Stimulated activated CD8-positive, alpha-beta memory T cell treated with anti-CD3 and anti-CD28 coated beads, Interleukin-4, amount 100 ng/mL, for 48 hours (primary cell): ENCODE measurements at regions not wholly inside any gene's neighbourhood (a gene's known extent, or its start where the extent isn't known, plus 50 kb on each side); places are given as distances from the start of the nearest gene placed in this dataset.

Experiments used
- DNase-seq: peaks from one replicate; pipeline ENCODE4 v3.0.0-alpha.2; 2020

GRCh38 chr14:38122241-38122640 lies 85.5 kb upstream of the SSTR1 start:
- no peak for DNase-seq

GRCh38 chr14:38124506-38124905 lies 83.2 kb upstream of the SSTR1 start:
- no peak for DNase-seq

- no peak for DNase-seq
Measured at GRCh38 chr14:38125481-38126037, 82.1 kb upstream of the SSTR1 start.

DNA sequence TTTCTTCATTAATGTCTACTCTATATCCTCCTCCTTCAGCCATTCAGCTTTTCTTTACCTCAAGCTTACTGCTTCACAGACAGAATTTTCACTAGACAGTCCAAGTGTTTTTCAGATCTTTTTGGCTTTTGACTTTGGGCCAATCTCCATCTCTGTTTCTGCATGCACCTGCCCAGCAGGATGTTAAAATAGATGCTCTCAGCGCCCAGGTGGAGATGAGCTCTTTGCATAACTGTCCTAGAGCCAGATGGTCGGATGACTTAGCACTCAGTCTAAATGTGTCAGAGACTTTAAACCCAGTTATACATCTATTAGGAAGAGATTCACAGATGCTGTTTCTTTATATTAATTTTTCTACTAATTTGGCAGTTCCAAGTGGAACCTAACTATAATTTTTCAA lies 80.3 kb upstream of the SSTR1 start:
- no peak for DNase-seq

- no peak for DNase-seq
Measured at GRCh38 chr14:38127784-38128183, 79.9 kb upstream of the SSTR1 start.

- DNase-seq: no peak
Measured at GRCh38 chr14:38128640-38129039, 79.1 kb upstream of the SSTR1 start.

GRCh38 chr14:38129192-38129591 lies 78.5 kb upstream of the SSTR1 start:
- DNase-seq: no peak

- DNase-seq: no peak
Measured at GRCh38 chr14:38129705-38130104, 78.0 kb upstream of the SSTR1 start.

- DNase-seq: no peak
Measured at GRCh38 chr14:38134416-38135030, 73.2 kb upstream of the SSTR1 start.

DNA sequence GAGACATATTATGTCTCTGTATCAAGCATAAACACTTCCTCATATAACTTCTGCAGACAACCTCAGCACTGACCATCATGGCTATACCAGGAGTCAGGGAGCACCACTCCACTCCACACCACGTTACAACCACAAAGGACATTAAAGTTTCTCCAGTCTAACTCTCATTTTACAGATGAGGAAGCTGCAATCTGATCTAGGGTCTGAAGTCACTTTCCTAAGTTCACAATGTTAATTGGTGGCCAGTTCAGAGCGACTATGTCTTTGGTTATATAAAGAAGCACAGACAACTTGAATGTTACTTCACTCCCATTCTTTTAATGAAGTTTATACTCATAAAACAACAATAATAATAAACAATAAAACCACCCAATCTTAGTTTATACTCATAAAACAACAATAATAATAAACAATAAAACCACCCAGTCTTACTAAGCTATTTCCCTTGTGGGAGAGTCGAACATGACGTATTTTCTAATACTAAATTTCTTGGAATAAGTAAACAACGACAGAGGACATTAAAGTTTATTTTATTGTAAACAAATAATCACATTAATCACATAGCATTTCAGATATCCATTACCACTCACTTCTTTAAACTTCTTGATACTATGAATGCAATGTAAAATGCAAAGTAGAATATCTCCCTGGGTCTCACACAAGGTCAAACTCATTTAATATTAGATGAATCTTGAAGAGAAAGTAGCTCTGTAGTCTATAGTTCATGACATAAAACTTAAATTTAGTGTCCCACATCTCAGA lies 72.4 kb upstream of the SSTR1 start:
- DNase-seq: no peak

DNA sequence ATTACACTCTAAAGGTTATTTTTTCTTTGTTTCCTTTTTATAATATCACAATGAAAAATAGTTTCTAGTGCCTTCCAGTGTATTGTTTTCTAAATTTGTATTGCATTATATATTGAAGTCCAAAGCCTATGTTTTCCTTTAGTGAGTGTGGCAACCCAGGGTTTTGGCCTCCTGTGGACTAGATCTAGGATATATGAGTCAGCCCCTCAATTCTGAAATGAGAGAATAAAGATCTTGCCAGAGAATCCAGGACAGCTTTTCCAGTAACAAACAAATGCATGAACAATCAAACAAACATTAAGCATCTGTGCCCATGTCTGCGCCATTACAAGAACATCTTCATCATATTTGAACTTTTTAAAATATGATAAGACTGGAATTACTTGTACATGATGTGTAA lies 70.7 kb upstream of the SSTR1 start:
- no peak for DNase-seq

- DNase-seq: no peak
Measured at GRCh38 chr14:38138473-38139138, 69.1 kb upstream of the SSTR1 start.

DNA sequence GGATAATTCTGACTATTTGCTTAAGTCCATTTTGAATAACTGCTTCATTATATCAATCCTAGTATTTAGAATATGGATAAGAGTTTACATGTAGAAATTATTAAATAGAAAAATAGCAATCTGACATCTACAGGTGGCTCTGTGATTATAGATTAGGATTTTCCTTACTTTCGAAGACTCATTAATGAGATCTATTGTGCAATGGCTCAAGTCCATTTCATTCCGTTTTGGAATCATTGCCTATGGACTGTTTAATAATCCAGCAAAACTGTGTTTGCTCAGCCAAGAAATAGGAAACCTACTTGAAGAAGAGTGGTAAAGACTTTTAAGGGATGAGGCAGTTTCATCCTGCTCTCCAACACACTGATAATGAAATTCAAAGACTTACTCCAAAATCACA lies 67.8 kb upstream of the SSTR1 start:
- no peak for DNase-seq

DNA sequence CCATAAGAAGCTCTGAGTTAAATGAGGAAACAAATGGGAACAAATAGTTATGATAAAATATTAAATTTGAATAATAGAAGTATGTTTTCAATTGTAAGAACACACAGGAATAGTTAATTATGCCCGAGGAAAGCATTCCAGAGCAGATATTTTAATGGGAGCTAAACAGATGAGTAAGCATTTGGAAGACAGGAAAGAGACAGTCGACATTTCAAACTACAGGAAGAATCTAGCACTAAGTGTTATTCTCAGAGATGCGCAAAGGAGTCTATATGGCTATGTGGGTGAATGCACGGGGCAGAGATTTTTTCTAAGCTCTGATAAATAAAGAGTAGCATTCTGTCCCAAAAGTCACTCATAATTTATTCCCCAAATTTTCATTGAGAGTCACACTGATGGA lies 64.5 kb upstream of the SSTR1 start:
- no peak for DNase-seq

GRCh38 chr14:38143659-38144505 lies 63.8 kb upstream of the SSTR1 start:
- DNase-seq: no peak

- DNase-seq: no peak
Measured at GRCh38 chr14:38145142-38145541, 62.6 kb upstream of the SSTR1 start.

- DNase-seq: no peak
Measured at GRCh38 chr14:38150075-38150474, 57.6 kb upstream of the SSTR1 start.
